Endodermal cell (in vitro differentiated cells): ENCODE measurements at regions not wholly inside any gene's neighbourhood (a gene's known extent, or its start where the extent isn't known, plus 50 kb on each side); places are given as distances from the start of the nearest gene placed in this dataset.
"Not testable (repeated sequence)": the region's sequence is repeated elsewhere in the genome, so short reads cannot be mapped to it uniquely, and the experiment has no call there.

Experiments
- DNase-seq: peaks from one replicate; pipeline ENCODE4 v3.0.0-alpha.2; 2017
- H3K27ac ChIP-seq: 2 replicates; pipeline ENCODE4 v1.5.1; 2013; ENCODE audit warnings: mild to moderate bottlenecking, low read depth, low read length, moderate library complexity
- H3K27me3 ChIP-seq: 2 replicates; pipeline ENCODE4 v1.6.1; 2013; ENCODE audit warnings: mild to moderate bottlenecking, low read length, moderate library complexity; ENCODE audit not compliant: insufficient read depth, control insufficient read depth, poor library complexity, severe bottlenecking
- H3K36me3 ChIP-seq: 2 replicates; pipeline ENCODE4 v1.7.0; 2013; ENCODE audit warnings: mild to moderate bottlenecking, low read length, moderate library complexity; ENCODE audit not compliant: control insufficient read depth, insufficient read depth
- H3K4me1 ChIP-seq: one replicate; pipeline ENCODE4 v1.7.0; 2013; ENCODE audit warnings: low read length; ENCODE audit not compliant: control insufficient read depth, insufficient read depth
- H3K4me3 ChIP-seq: 2 replicates; pipeline ENCODE4 v1.5.1; 2013; ENCODE audit warnings: mild to moderate bottlenecking, low read length, moderate library complexity
- H3K9ac ChIP-seq: 2 replicates; pipeline ENCODE4 v1.6.1; 2013; ENCODE audit warnings: mild to moderate bottlenecking, low read length, moderate library complexity; ENCODE audit not compliant: poor library complexity, severe bottlenecking; ENCODE audit errors: extremely low read depth
- H3K9me3 ChIP-seq: 2 replicates; pipeline ENCODE4 v1.6.1; 2013; ENCODE audit warnings: mild to moderate bottlenecking, low read length, moderate library complexity; ENCODE audit not compliant: control insufficient read depth
- H3K27ac Mint-ChIP-seq: 2 replicates; pipeline ENCODE4 v1.8.0; 2020; ENCODE audit warnings: mixed read lengths
- H3K27me3 Mint-ChIP-seq: 2 replicates; pipeline ENCODE4 v1.8.0; 2021; ENCODE audit warnings: mild to moderate bottlenecking, mixed read lengths; ENCODE audit not compliant: insufficient read depth
- H3K36me3 Mint-ChIP-seq: 2 replicates; pipeline ENCODE4 v1.8.0; 2020; ENCODE audit warnings: low read depth, mixed read lengths
- H3K4me1 Mint-ChIP-seq: 2 replicates; pipeline ENCODE4 v1.8.0; 2020; ENCODE audit warnings: mixed read lengths
- H3K4me3 Mint-ChIP-seq: 2 replicates; pipeline ENCODE4 v1.8.0; 2020; ENCODE audit warnings: mild to moderate bottlenecking, moderate library complexity, mixed read lengths
- H3K9me3 Mint-ChIP-seq: 2 replicates; pipeline ENCODE4 v1.8.0; 2020; ENCODE audit warnings: mild to moderate bottlenecking, mixed read lengths
- WGBS, 2 experiments: methylation state at CpG; one replicate each; pipeline versions ENCODE4 v1.1.5 to v1.1.7; 2013; ENCODE audit warnings: missing lambda C conversion rate in 2 of 2, mixed read lengths in 1 of 2; ENCODE audit not compliant: insufficient coverage in 1 of 2, insufficient read length in 1 of 2; 5-methylcytosine and 5-hydroxymethylcytosine counted together
- TF ChIP-seq, protein P1 (sequence below): fragments of 200-600 bp; sonication (generic); conservative IDR thresholded peaks from 2 replicates; pipeline ENCODE4 v1.5.0; 2021; ENCODE audit warnings: antibody characterized with exemption, mild to moderate bottlenecking

GRCh38 chr10:57579926-57580325 is 687.8 kb downstream of the IPMK start:
- Mint-ChIP-seq H3K36me3 (peaks cover 15% of the 10 kb centered on the region), H3K9me3 (peaks cover 53% of the 10 kb centered on the region), H3K27ac (no peak overlapping the region), H3K4me3 (no peak overlapping the region), H3K4me1 (peaks cover 2% of the 10 kb centered on the region), H3K27me3 (no peaks in the 10 kb centered on the region)
- Histone ChIP-seq H3K27ac (no peak overlapping the region), H3K9me3 (peaks cover 49% of the 10 kb centered on the region), H3K9ac (no peak overlapping the region), H3K4me1 (no peaks in the 10 kb centered on the region), H3K36me3 (no peaks in the 10 kb centered on the region), H3K4me3 (no peak overlapping the region), H3K27me3 (no peaks in the 10 kb centered on the region)
- peak; percentile 79 for DNase-seq
- TF ChIP-seq, protein P1, sequence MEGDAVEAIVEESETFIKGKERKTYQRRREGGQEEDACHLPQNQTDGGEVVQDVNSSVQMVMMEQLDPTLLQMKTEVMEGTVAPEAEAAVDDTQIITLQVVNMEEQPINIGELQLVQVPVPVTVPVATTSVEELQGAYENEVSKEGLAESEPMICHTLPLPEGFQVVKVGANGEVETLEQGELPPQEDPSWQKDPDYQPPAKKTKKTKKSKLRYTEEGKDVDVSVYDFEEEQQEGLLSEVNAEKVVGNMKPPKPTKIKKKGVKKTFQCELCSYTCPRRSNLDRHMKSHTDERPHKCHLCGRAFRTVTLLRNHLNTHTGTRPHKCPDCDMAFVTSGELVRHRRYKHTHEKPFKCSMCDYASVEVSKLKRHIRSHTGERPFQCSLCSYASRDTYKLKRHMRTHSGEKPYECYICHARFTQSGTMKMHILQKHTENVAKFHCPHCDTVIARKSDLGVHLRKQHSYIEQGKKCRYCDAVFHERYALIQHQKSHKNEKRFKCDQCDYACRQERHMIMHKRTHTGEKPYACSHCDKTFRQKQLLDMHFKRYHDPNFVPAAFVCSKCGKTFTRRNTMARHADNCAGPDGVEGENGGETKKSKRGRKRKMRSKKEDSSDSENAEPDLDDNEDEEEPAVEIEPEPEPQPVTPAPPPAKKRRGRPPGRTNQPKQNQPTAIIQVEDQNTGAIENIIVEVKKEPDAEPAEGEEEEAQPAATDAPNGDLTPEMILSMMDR: peak; percentile 85

DNA sequence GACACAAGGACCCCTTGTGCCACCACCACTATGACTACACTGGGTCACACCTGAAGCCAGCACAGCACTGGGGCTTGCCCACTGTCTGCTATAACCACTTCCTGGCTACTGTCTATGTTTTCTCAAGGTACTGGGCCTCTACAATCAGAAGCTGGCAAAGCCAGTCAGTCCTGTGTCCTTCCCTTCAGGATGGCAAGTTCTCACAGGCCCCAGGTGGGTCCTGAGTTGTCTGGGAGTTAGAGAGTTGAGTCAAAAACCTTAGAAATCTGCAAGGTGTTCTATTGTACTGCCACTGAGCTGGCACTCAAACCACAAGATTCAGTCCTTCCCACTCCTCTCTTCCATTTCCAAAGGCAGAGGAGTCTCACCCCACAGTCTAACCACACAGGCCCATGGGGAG is 705.5 kb downstream of the IPMK start:
- Mint-ChIP-seq H3K27me3 (no peaks in the 10 kb centered on the region), H3K27ac (no peak overlapping the region), H3K9me3 (peaks cover 3% of the 10 kb centered on the region), H3K4me1 (no peaks in the 10 kb centered on the region), H3K36me3 (no peaks in the 10 kb centered on the region), H3K4me3 (no peak overlapping the region)
- DNase-seq: no peak
- no peak overlapping the region for H3K4me3 ChIP-seq
- H3K4me1 ChIP-seq: no peaks in the 10 kb centered on the region
- no peak overlapping the region for H3K27ac ChIP-seq
- H3K9ac ChIP-seq: no peak overlapping the region
- no peaks in the 10 kb centered on the region for H3K36me3 ChIP-seq
- H3K27me3 ChIP-seq: no peaks in the 10 kb centered on the region
- no peaks in the 10 kb centered on the region for H3K9me3 ChIP-seq
- TF ChIP-seq, protein P1: no peak

GRCh38 chr10:57551774-57552173 is 715.9 kb downstream of the IPMK start:
- H3K27me3 Mint-ChIP-seq, H3K4me1 Mint-ChIP-seq, H3K9ac ChIP-seq, H3K4me3 ChIP-seq, H3K36me3 ChIP-seq, DNase-seq, H3K4me1 ChIP-seq, H3K36me3 Mint-ChIP-seq, H3K4me3 Mint-ChIP-seq, H3K27me3 ChIP-seq, H3K27ac Mint-ChIP-seq, H3K27ac ChIP-seq: not testable (repeated sequence)
- peaks cover 34% of the 10 kb centered on the region for H3K9me3 Mint-ChIP-seq
- H3K9me3 ChIP-seq: peaks cover 18% of the 10 kb centered on the region
- 88 to 100% methylated on average over 1 to 5 of the region's 5 CpGs for WGBS, 2 experiments

DNA sequence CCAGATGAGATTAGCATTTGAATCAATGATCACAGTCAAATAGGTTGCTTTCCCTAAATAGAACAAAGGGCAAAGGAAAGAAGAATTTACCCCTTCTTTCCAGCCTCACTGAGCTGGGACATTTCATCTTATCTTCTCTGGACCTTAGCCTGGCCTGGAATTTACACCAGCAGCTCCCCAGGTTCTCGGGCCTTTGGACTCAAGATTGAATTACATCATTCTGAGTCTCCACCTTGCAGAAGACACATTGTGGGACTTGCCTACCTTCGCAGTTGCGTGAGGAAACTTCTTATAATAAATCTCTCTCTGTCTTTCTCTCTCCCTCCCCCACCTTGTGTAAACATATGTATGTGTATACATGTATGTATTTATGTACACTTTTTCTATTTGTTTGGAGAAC is 732.4 kb downstream of the IPMK start:
- TF ChIP-seq, protein P1: no peak
- Histone ChIP-seq H3K4me1 (no peaks in the 10 kb centered on the region), H3K36me3 (no peaks in the 10 kb centered on the region), H3K9me3 (no peaks in the 10 kb centered on the region), H3K4me3 (no peak overlapping the region), H3K9ac (no peak overlapping the region), H3K27ac (no peak overlapping the region), H3K27me3 (no peaks in the 10 kb centered on the region)
- 78 to 86% methylated on average over 1 to 3 of the region's 3 CpGs for WGBS, 2 experiments
- Mint-ChIP-seq H3K27me3 (no peaks in the 10 kb centered on the region), H3K36me3 (no peaks in the 10 kb centered on the region), H3K4me1 (no peaks in the 10 kb centered on the region), H3K27ac (no peak overlapping the region), H3K4me3 (no peak overlapping the region), H3K9me3 (no peaks in the 10 kb centered on the region)
- DNase-seq: no peak
